Mucosa of stomach (tissue), 1 donor: ENCODE measurements at regions not wholly inside any gene's neighbourhood (a gene's known extent, or its start where the extent isn't known, plus 50 kb on each side); places are given as distances from the start of the nearest gene placed in this dataset.
"Not testable (repeated sequence)": the region's sequence is repeated elsewhere in the genome, so short reads cannot be mapped to it uniquely, and the experiment has no call there.

Experiments
- H3K27me3 ChIP-seq: one replicate; pipeline ENCODE4 v1.7.0; 2013; ENCODE audit warnings: mild to moderate bottlenecking, low read length; ENCODE audit not compliant: control insufficient read depth, insufficient read depth
- H3K36me3 ChIP-seq: one replicate; pipeline ENCODE4 v1.7.0; 2013; ENCODE audit warnings: low read length; ENCODE audit not compliant: control insufficient read depth, insufficient read depth
- H3K4me1 ChIP-seq: one replicate; pipeline ENCODE4 v1.7.0; 2013; ENCODE audit warnings: mild to moderate bottlenecking, low read length; ENCODE audit not compliant: control insufficient read depth, insufficient read depth
- H3K4me3 ChIP-seq: one replicate; pipeline ENCODE4 v1.7.0; 2013; ENCODE audit warnings: low read length
- H3K9ac ChIP-seq: one replicate; pipeline ENCODE4 v1.7.0; 2013; ENCODE audit warnings: mild to moderate bottlenecking, low read length, moderate library complexity
- H3K9me3 ChIP-seq: one replicate; pipeline ENCODE4 v1.7.0; 2013; ENCODE audit warnings: mild to moderate bottlenecking, low read length, moderate library complexity; ENCODE audit not compliant: control insufficient read depth
- donor health status: Pancreatic carcinoma.

- no peaks in the 10 kb centered on the region for H3K36me3 ChIP-seq
- H3K4me1 ChIP-seq = no peaks in the 10 kb centered on the region
- no peak overlapping the region for H3K9ac ChIP-seq
- no peaks in the 10 kb centered on the region for H3K27me3 ChIP-seq
- H3K9me3 ChIP-seq = no peaks in the 10 kb centered on the region
- H3K4me3 ChIP-seq = no peak overlapping the region
These were observed 1384.1 kb downstream of the UQCRFS1 start for GRCh38 chr19:27828829-27829228.

- no peaks in the 10 kb centered on the region for H3K4me1 ChIP-seq
- H3K9me3 ChIP-seq = no peaks in the 10 kb centered on the region
- no peak overlapping the region for H3K9ac ChIP-seq
- H3K36me3 ChIP-seq = no peaks in the 10 kb centered on the region
- no peak overlapping the region for H3K4me3 ChIP-seq
- no peaks in the 10 kb centered on the region for H3K27me3 ChIP-seq
These were observed 1388.8 kb downstream of the UQCRFS1 start for GRCh38 chr19:27824108-27824507.

- H3K4me3 ChIP-seq = no peak overlapping the region
- no peak overlapping the region for H3K9ac ChIP-seq
- no peaks in the 10 kb centered on the region for H3K4me1 ChIP-seq
- H3K27me3 ChIP-seq = no peaks in the 10 kb centered on the region
- no peaks in the 10 kb centered on the region for H3K36me3 ChIP-seq
- no peaks in the 10 kb centered on the region for H3K9me3 ChIP-seq
These were observed 1390.6 kb downstream of the UQCRFS1 start for GRCh38 chr19:27822336-27822735.

GRCh38 chr19:27821418-27822018, 1391.4 kb downstream of the UQCRFS1 start:
- Histone ChIP-seq H3K36me3 (no peaks in the 10 kb centered on the region), H3K4me1 (no peaks in the 10 kb centered on the region), H3K9ac (no peak overlapping the region), H3K9me3 (no peaks in the 10 kb centered on the region), H3K4me3 (no peak overlapping the region), H3K27me3 (no peaks in the 10 kb centered on the region)

- no peaks in the 10 kb centered on the region for H3K9me3 ChIP-seq
- H3K4me3 ChIP-seq = no peak overlapping the region
- no peaks in the 10 kb centered on the region for H3K27me3 ChIP-seq
- no peaks in the 10 kb centered on the region for H3K36me3 ChIP-seq
- H3K4me1 ChIP-seq = no peaks in the 10 kb centered on the region
- no peak overlapping the region for H3K9ac ChIP-seq
These were observed 1397.0 kb downstream of the UQCRFS1 start for GRCh38 chr19:27815985-27816384.

GRCh38 chr19:27814834-27815233, 1398.1 kb downstream of the UQCRFS1 start:
- H3K9me3 ChIP-seq, H3K36me3 ChIP-seq, H3K4me3 ChIP-seq, H3K4me1 ChIP-seq, H3K27me3 ChIP-seq, H3K9ac ChIP-seq: not testable (repeated sequence)

GRCh38 chr19:27814274-27814673, 1398.7 kb downstream of the UQCRFS1 start:
- not testable (repeated sequence) for H3K4me3 ChIP-seq, H3K36me3 ChIP-seq, H3K4me1 ChIP-seq, H3K9me3 ChIP-seq, H3K27me3 ChIP-seq, H3K9ac ChIP-seq

GRCh38 chr19:27806471-27807070, 1406.4 kb downstream of the UQCRFS1 start:
- H3K36me3 ChIP-seq = no peaks in the 10 kb centered on the region
- H3K4me3 ChIP-seq = no peak overlapping the region
- no peaks in the 10 kb centered on the region for H3K27me3 ChIP-seq
- H3K9me3 ChIP-seq = no peaks in the 10 kb centered on the region
- H3K4me1 ChIP-seq = no peaks in the 10 kb centered on the region
- no peak overlapping the region for H3K9ac ChIP-seq

- Histone ChIP-seq H3K27me3 (no peaks in the 10 kb centered on the region), H3K9ac (no peak overlapping the region), H3K36me3 (no peaks in the 10 kb centered on the region), H3K4me3 (no peak overlapping the region), H3K4me1 (no peaks in the 10 kb centered on the region), H3K9me3 (no peaks in the 10 kb centered on the region)
These were observed 1407.1 kb downstream of the UQCRFS1 start for GRCh38 chr19:27805848-27806247.

GRCh38 chr19:27802293-27802692, 1410.7 kb downstream of the UQCRFS1 start:
- not testable (repeated sequence) for H3K4me3 ChIP-seq, H3K27me3 ChIP-seq, H3K4me1 ChIP-seq, H3K9me3 ChIP-seq, H3K9ac ChIP-seq, H3K36me3 ChIP-seq

GRCh38 chr19:27796540-27796939, 1416.4 kb downstream of the UQCRFS1 start:
- H3K4me1 ChIP-seq = peaks cover 11% of the 10 kb centered on the region
- H3K9me3 ChIP-seq = no peaks in the 10 kb centered on the region
- H3K36me3 ChIP-seq = no peaks in the 10 kb centered on the region
- no peak overlapping the region for H3K4me3 ChIP-seq
- H3K27me3 ChIP-seq = no peaks in the 10 kb centered on the region
- H3K9ac ChIP-seq = no peak overlapping the region

GRCh38 chr19:27796073-27796472, 1416.9 kb downstream of the UQCRFS1 start:
- no peaks in the 10 kb centered on the region for H3K9me3 ChIP-seq
- H3K4me3 ChIP-seq = no peak overlapping the region
- no peaks in the 10 kb centered on the region for H3K27me3 ChIP-seq
- H3K4me1 ChIP-seq = peaks cover 11% of the 10 kb centered on the region
- H3K9ac ChIP-seq = no peak overlapping the region
- H3K36me3 ChIP-seq = no peaks in the 10 kb centered on the region

- no peaks in the 10 kb centered on the region for H3K9me3 ChIP-seq
These were observed 1417.6 kb downstream of the UQCRFS1 start for GRCh38 chr19:27795369-27795768.

More at GRCh38 chr19:27795369-27795768, 1417.6 kb downstream of the UQCRFS1 start:
- no peak overlapping the region for H3K4me3 ChIP-seq
- peaks cover 11% of the 10 kb centered on the region for H3K4me1 ChIP-seq
- H3K9ac ChIP-seq = no peak overlapping the region
- no peaks in the 10 kb centered on the region for H3K36me3 ChIP-seq
- H3K27me3 ChIP-seq = no peaks in the 10 kb centered on the region
